ENCODE measurements at regions not wholly inside any gene's neighbourhood (a gene's known extent, or its start where the extent isn't known, plus 50 kb on each side); places are given as distances from the start of the nearest gene placed in this dataset.

DNA sequence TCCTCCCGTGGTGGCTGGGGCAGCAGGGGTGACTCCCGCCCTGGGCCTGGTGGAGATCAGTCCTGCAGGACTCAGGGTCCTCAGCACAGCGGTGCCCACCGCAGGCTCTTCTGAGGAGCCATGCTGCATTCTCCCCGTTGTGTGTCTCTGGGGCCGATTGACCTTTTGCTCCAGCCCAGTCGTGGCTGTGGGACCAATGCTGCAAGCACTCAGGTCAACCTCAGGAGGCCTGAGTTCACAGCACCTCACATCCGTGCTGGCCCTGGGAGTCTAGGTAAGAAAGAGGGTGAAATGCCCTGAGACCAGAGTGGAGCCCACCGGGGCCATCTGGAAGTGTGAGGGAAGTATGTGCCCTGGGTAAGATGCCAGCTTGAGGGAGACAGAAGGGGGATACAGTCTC is 316.1 kb upstream of the B3GAT1 start:
- no peaks in the 10 kb centered on the region for H3K4me1 ChIP-seq
- DNase-seq: no peak
- no peaks in the 10 kb centered on the region for H3K36me3 ChIP-seq
- H3K9me3 ChIP-seq: no peaks in the 10 kb centered on the region
- TF ChIP-seq POLR2A (IDR thresholded peaks at IDR 0.05): no peak
- TF ChIP-seq, protein P1, sequence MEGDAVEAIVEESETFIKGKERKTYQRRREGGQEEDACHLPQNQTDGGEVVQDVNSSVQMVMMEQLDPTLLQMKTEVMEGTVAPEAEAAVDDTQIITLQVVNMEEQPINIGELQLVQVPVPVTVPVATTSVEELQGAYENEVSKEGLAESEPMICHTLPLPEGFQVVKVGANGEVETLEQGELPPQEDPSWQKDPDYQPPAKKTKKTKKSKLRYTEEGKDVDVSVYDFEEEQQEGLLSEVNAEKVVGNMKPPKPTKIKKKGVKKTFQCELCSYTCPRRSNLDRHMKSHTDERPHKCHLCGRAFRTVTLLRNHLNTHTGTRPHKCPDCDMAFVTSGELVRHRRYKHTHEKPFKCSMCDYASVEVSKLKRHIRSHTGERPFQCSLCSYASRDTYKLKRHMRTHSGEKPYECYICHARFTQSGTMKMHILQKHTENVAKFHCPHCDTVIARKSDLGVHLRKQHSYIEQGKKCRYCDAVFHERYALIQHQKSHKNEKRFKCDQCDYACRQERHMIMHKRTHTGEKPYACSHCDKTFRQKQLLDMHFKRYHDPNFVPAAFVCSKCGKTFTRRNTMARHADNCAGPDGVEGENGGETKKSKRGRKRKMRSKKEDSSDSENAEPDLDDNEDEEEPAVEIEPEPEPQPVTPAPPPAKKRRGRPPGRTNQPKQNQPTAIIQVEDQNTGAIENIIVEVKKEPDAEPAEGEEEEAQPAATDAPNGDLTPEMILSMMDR (IDR thresholded peaks at IDR 0.05): no peak
- no peaks in the 10 kb centered on the region for H3K27me3 ChIP-seq
- H3K4me3 ChIP-seq: no peak overlapping the region
- intact Hi-C loops (cut with DNase I; ENCODE audit: low total_unique reads): no loop called here
- no peak overlapping the region for H3K27ac ChIP-seq

DNA sequence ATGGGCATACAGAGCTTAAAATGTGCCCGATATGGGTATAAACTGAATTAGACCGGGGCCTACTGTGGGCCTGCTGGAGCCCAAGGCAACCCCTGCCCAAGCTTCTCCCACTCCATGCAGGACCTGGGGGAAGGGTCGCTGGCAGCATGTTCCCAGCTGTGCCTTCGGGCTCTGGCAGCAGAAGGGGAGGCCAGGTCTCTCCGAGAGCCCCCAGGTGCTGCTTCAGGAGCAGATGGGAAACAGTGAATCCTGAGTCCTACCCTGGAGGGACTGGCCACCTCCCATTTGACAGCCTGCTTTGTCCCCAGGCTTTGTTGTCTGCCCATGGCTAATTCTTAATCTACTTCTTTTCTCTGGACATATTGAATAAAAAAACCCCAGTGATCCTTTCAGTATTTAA is 315.6 kb upstream of the B3GAT1 start:
- no peaks in the 10 kb centered on the region for H3K9me3 ChIP-seq
- H3K4me3 ChIP-seq: no peak overlapping the region
- no peaks in the 10 kb centered on the region for H3K27me3 ChIP-seq
- intact Hi-C loops (cut with DNase I; ENCODE audit: low total_unique reads): no loop called here
- no peak for TF ChIP-seq POLR2A (IDR thresholded peaks at IDR 0.05)
- no peak for DNase-seq
- no peaks in the 10 kb centered on the region for H3K36me3 ChIP-seq
- H3K4me1 ChIP-seq: no peaks in the 10 kb centered on the region
- H3K27ac ChIP-seq: no peak overlapping the region

DNA sequence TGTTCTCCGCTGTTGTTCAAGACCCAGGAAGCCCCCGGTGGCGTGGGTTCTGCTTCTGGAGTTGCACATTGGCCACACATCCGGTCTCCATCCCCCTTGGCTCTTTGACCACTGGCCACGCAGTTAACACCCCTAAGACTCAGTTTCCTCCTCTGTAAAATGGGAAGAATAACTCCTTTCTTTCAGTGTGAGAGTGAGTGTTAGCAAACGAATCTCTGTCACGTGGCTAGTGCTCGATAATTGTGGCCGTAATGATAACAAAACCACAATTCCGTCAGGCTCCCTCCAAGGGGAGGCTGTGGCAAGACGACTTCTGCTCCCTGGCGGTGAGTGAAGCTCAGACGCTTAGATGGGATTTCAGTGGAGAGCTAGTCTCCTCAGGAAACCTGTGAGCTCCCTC is 315.2 kb upstream of the B3GAT1 start:
- TF ChIP-seq POLR2A (IDR thresholded peaks at IDR 0.05): no peak
- TF ChIP-seq, protein P1 (IDR thresholded peaks at IDR 0.05): no peak
- Histone ChIP-seq H3K4me3 (no peak overlapping the region), H3K27ac (no peak overlapping the region), H3K36me3 (no peaks in the 10 kb centered on the region), H3K9me3 (no peaks in the 10 kb centered on the region), H3K27me3 (no peaks in the 10 kb centered on the region), H3K4me1 (no peaks in the 10 kb centered on the region)
- intact Hi-C loops (cut with DNase I; ENCODE audit: low total_unique reads): no loop called here
- no peak for DNase-seq

DNA sequence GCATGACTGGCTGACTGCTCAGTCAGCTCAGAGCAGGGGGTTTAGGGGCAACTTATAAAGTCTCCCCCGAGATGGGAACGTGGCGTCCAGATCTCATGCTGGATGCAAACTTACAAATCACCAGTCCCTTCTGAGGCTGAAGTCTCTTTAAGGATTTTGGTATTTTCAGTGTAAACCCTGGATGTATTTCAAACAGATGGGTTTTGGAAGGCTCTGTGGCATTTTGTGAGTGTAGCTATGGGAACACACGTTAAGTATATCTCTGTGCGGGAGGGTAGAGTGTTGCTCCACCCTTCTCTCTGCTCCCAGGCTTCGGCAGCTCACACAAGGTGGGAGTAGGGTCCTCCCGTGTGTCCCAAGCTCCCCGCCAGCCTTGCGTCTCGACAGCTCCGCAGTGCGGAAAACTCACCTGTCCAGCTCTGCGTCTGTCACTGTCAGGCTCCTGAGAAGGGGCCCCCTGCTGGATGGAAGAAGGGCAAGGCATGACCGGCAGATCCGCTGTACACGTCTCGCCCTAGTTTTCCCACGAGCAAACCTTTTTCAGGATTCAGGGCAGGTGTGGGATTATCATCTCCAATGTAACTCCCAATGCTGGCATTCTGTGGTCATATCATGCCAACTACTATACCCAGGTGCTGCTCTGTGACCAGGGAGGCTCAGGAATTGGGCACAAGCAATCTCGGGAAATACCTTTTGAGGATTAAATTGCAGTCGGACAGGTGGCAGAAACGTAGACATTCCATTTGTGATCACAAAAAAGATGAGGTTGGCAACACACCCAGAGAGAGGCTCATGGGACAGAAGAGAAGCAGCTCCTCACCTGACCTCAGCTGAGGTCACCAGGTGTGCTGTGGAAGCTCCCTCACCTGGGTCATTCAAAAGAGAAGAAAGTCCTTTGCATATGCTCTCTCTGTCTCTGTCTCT is 313.9 kb upstream of the B3GAT1 start:
- DNase-seq: no peak

DNA sequence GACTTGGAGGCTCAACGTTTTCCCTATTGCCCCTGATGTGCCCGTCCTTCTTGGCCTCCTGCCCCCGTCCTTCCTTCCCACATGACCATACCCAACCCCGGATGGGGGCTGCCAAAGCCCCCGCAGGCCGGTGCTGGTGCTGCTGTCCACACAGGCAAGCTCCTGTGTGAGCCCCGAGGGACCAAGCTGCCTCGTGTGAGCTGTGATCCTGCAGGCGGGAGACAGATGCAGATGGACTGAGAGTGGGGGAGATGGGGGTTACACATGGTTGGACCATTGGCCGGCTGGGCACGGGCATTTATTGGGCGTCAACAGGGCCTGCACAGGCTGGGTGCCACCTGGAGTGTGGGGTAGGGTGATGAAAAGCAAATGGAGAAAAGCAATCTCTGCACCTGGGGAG is 313.2 kb upstream of the B3GAT1 start:
- intact Hi-C loops (cut with DNase I; ENCODE audit: low total_unique reads): no loop called here
- no peak for TF ChIP-seq POLR2A (IDR thresholded peaks at IDR 0.05)
- TF ChIP-seq, protein P1 (IDR thresholded peaks at IDR 0.05): no peak
- no peak for DNase-seq
- Histone ChIP-seq H3K9me3 (no peaks in the 10 kb centered on the region), H3K27ac (no peak overlapping the region), H3K4me1 (no peaks in the 10 kb centered on the region), H3K27me3 (no peaks in the 10 kb centered on the region), H3K4me3 (no peak overlapping the region), H3K36me3 (no peaks in the 10 kb centered on the region)

More for the DNA sequence above, 313.9 kb upstream of the B3GAT1 start:
- Histone ChIP-seq H3K27me3 (no peaks in the 10 kb centered on the region), H3K4me3 (no peak overlapping the region), H3K9me3 (no peaks in the 10 kb centered on the region), H3K4me1 (no peaks in the 10 kb centered on the region), H3K27ac (no peak overlapping the region), H3K36me3 (no peaks in the 10 kb centered on the region)
- TF ChIP-seq POLR2A (IDR thresholded peaks at IDR 0.05): no peak
- TF ChIP-seq, protein P1 (IDR thresholded peaks at IDR 0.05): no peak
- intact Hi-C loops (cut with DNase I; ENCODE audit: low total_unique reads): no loop called here

All from uterus (tissue), 3 donors.